DMS114 treated with DMSO at 0.1 percent for 48 hours (cell line): ENCODE measurements at regions not wholly inside any gene's neighbourhood (a gene's known extent, or its start where the extent isn't known, plus 50 kb on each side); places are given as distances from the start of the nearest gene placed in this dataset.
"Not testable (repeated sequence)": the region's sequence is repeated elsewhere in the genome, so short reads cannot be mapped to it uniquely, and the experiment has no call there.

Experiments used
- DNase-seq: peaks from one replicate; lab custom pipeline; 2025; ENCODE audit not compliant: unreplicated experiment; lab: John Stamatoyannopoulos, UW

GRCh38 chr15:31584195-31584594, 257.6 kb downstream of the KLF13 start:
- no peak for DNase-seq

- DNase-seq, result no peak
Observed at GRCh38 chr15:31585240-31585639, 258.6 kb downstream of the KLF13 start.

- no peak for DNase-seq
Observed at GRCh38 chr15:31586841-31587240, 260.2 kb downstream of the KLF13 start.

GRCh38 chr15:31587583-31587982, 260.9 kb downstream of the KLF13 start:
- no peak for DNase-seq

GRCh38 chr15:31590609-31591008, 264.0 kb downstream of the KLF13 start:
- DNase-seq, result no peak

GRCh38 chr15:31591908-31592307, 265.3 kb downstream of the KLF13 start:
- no peak for DNase-seq

GRCh38 chr15:31597466-31597865, 270.8 kb downstream of the KLF13 start:
- no peak for DNase-seq

GRCh38 chr15:31598620-31599019, 272.0 kb downstream of the KLF13 start:
- no peak for DNase-seq

GRCh38 chr15:31605467-31605931, 278.9 kb downstream of the KLF13 start:
- no peak for DNase-seq

GRCh38 chr15:31606194-31606669, 279.6 kb downstream of the KLF13 start:
- no peak for DNase-seq

GRCh38 chr15:31606931-31607497, 280.4 kb downstream of the KLF13 start:
- no peak for DNase-seq

GRCh38 chr15:31607656-31608055, 281.0 kb downstream of the KLF13 start:
- DNase-seq, result no peak

GRCh38 chr15:31609258-31609681, 282.6 kb downstream of the KLF13 start:
- no peak for DNase-seq

GRCh38 chr15:31609906-31610305, 283.3 kb downstream of the KLF13 start:
- no peak for DNase-seq

- DNase-seq, result no peak
Observed at GRCh38 chr15:31615643-31616415, 289.2 kb downstream of the KLF13 start.

- DNase-seq, result not testable (repeated sequence)
Observed at GRCh38 chr15:31623297-31623696, 296.7 kb downstream of the KLF13 start.

GRCh38 chr15:31624115-31624514, 297.5 kb downstream of the KLF13 start:
- not testable (repeated sequence) for DNase-seq

- DNase-seq, result not testable (repeated sequence)
Observed at GRCh38 chr15:31635715-31636114, 309.1 kb downstream of the KLF13 start.

- DNase-seq, result not testable (repeated sequence)
Observed at GRCh38 chr15:31636911-31637310, 310.3 kb downstream of the KLF13 start.

- not testable (repeated sequence) for DNase-seq
Observed at GRCh38 chr15:31643955-31644354, 317.3 kb downstream of the KLF13 start.

- DNase-seq, result not testable (repeated sequence)
Observed at GRCh38 chr15:31644761-31645160, 318.1 kb downstream of the KLF13 start.

GRCh38 chr15:31647337-31647826, 320.7 kb downstream of the KLF13 start:
- not testable (repeated sequence) for DNase-seq
